Liver (tissue), 3 donors: ENCODE measurements at regions not wholly inside any gene's neighbourhood (a gene's known extent, or its start where the extent isn't known, plus 50 kb on each side); places are given as distances from the start of the nearest gene placed in this dataset.
A peak's percentile ranks its signal among the peaks of the same experiment; 100 is the strongest.

ENCODE experiments used
- ATF3 ChIP-seq: IDR thresholded peaks from 2 replicates; pipeline ENCODE4 v1.6.1; 2016; ENCODE audit warnings: antibody characterized with exemption
- CTCF ChIP-seq: fragments of 150-350 bp; IDR thresholded peaks from 2 replicates; pipeline ENCODE4 v1.5.1; 2017; ENCODE audit warnings: improper control_type of control experiment, low read depth, low read length; ENCODE audit not compliant: missing input control
- EGR1 ChIP-seq, 2 donors: IDR thresholded peaks; 2 replicates each; pipeline ENCODE4 v1.6.1; 2016 to 2018; ENCODE audit warnings: antibody characterized with exemption in 2 of 2, low read depth in 2 of 2
- FOXA1 ChIP-seq: IDR thresholded peaks from 2 replicates; pipeline ENCODE4 v1.6.1; 2016; ENCODE audit warnings: antibody characterized with exemption
- FOXA2 ChIP-seq: IDR thresholded peaks from 2 replicates; pipeline ENCODE4 v1.6.1; 2016; ENCODE audit warnings: antibody characterized with exemption
- GABPA ChIP-seq, 2 donors: IDR thresholded peaks in 1 of 2; conservative IDR thresholded peaks in 1 of 2; 2 replicates each; pipeline ENCODE4 v1.6.1; 2016; ENCODE audit warnings: antibody characterized with exemption in 2 of 2, mild to moderate bottlenecking in 1 of 2, moderate library complexity in 1 of 2
- HNF4G ChIP-seq: IDR thresholded peaks from 2 replicates; pipeline ENCODE4 v1.6.1; 2016; ENCODE audit warnings: antibody characterized with exemption
- JUND ChIP-seq, 2 donors: IDR thresholded peaks; 2 replicates each; pipeline ENCODE4 v1.6.1; 2016; ENCODE audit warnings: antibody characterized with exemption in 2 of 2
- MAX ChIP-seq: IDR thresholded peaks from 2 replicates; pipeline ENCODE4 v1.6.1; 2016; ENCODE audit warnings: antibody characterized with exemption
- REST ChIP-seq: IDR thresholded peaks from 2 replicates; pipeline ENCODE4 v1.6.1; 2016; ENCODE audit warnings: antibody characterized with exemption, mild to moderate bottlenecking
- SP1 ChIP-seq: IDR thresholded peaks from 2 replicates; pipeline ENCODE4 v1.6.1; 2018; ENCODE audit warnings: antibody characterized with exemption, mild to moderate bottlenecking
- TAF1 ChIP-seq: conservative IDR thresholded peaks from 2 replicates; pipeline ENCODE4 v1.6.1; 2016; ENCODE audit warnings: antibody characterized with exemption, mild to moderate bottlenecking
- YY1 ChIP-seq: IDR thresholded peaks from 2 replicates; pipeline ENCODE4 v1.6.1; 2016; ENCODE audit warnings: antibody characterized with exemption, mild to moderate bottlenecking
- donor health status: healthy.
- donor health status: healthy.

GRCh38 chr4:104907991-104908390 is 238.7 kb upstream of the TET2 start:
- no peak for TF ChIP-seq TAF1
- TF ChIP-seq FOXA1: peak; percentile 31
- no peak for TF ChIP-seq CTCF
- TF ChIP-seq ATF3: peak; percentile 18
- peak; percentile 15 to 32 for TF ChIP-seq JUND (IDR thresholded peaks at IDR 0.05)
- no peak for TF ChIP-seq GABPA (IDR thresholded peaks at IDR 0.05 in 1 of 2, conservative IDR thresholded peaks at IDR 0.05 in 1 of 2)
- no peak for TF ChIP-seq EGR1 (IDR thresholded peaks at IDR 0.05; ENCODE audit: low read depth in 2 of 2)
- peak; percentile 81 for TF ChIP-seq YY1
- no peak for TF ChIP-seq REST
- peak; percentile 16 for TF ChIP-seq HNF4G
- TF ChIP-seq FOXA2: peak; percentile 82
- TF ChIP-seq SP1: peak; percentile 55
- TF ChIP-seq MAX: no peak
